Thymus (tissue), 11 donors: ENCODE measurements at regions not wholly inside any gene's neighbourhood (a gene's known extent, or its start where the extent isn't known, plus 50 kb on each side); places are given as distances from the start of the nearest gene placed in this dataset.

ENCODE experiments used
- DNase-seq, 9 donors: peaks; one replicate each; pipeline ENCODE4 v3.0.0-alpha.2; 2013; ENCODE audit warnings: low spot score in 9 of 9, low read depth in 6 of 9, missing footprints in 1 of 9
- H3K27ac ChIP-seq, 2 donors: one replicate each; pipeline ENCODE4 v1.5.1; 2013; ENCODE audit warnings: control low read depth in 1 of 2, low read depth in 1 of 2, low read length in 1 of 2, mild to moderate bottlenecking in 1 of 2, moderate library complexity in 1 of 2
- H3K27me3 ChIP-seq, 2 donors: one replicate each; pipeline ENCODE4 v1.5.1; 2013; ENCODE audit warnings: low read length in 1 of 2; ENCODE audit not compliant: control insufficient read depth in 2 of 2, insufficient read depth in 1 of 2
- H3K36me3 ChIP-seq, 2 donors: one replicate each; pipeline ENCODE4 v1.5.1; 2013; ENCODE audit warnings: low read length in 1 of 2, mild to moderate bottlenecking in 1 of 2, moderate library complexity in 1 of 2; ENCODE audit not compliant: control insufficient read depth in 2 of 2, insufficient read depth in 2 of 2
- H3K4me1 ChIP-seq, 2 donors: one replicate each; pipeline ENCODE4 v1.5.1; 2013; ENCODE audit warnings: low read length in 2 of 2; ENCODE audit not compliant: control insufficient read depth in 2 of 2, insufficient read depth in 2 of 2
- H3K4me3 ChIP-seq, 2 donors: one replicate each; pipeline ENCODE4 v1.5.1; 2013; ENCODE audit warnings: low read length in 2 of 2, control low read depth in 1 of 2, mild to moderate bottlenecking in 1 of 2
- H3K9me3 ChIP-seq, 2 donors: one replicate each; pipeline ENCODE4 v1.5.1; 2013; ENCODE audit warnings: low read length in 1 of 2, mild to moderate bottlenecking in 1 of 2; ENCODE audit not compliant: control insufficient read depth in 2 of 2, insufficient read depth in 1 of 2
- WGBS: extraction: QIAGEN DNeasy Blood & Tissue Kit; methylation state at CpG from one replicate; pipeline ENCODE4 v1.1.7; 2013; 5-methylcytosine and 5-hydroxymethylcytosine counted together
- donor health status: healthy.

GRCh38 chr21:18460979-18461378, 57.4 kb upstream of the TMPRSS15 start:
- no peaks in the 10 kb centered on the region for H3K36me3 ChIP-seq
- H3K9me3 ChIP-seq: no peaks in the 10 kb centered on the region
- WGBS: 80% methylated on average over 4 of the region's 4 CpGs
- H3K4me1 ChIP-seq: no peaks in the 10 kb centered on the region
- H3K27ac ChIP-seq: no peak overlapping the region
- H3K4me3 ChIP-seq: no peak overlapping the region
- no peaks in the 10 kb centered on the region for H3K27me3 ChIP-seq
- no peak for DNase-seq

GRCh38 chr21:18461743-18462142, 58.2 kb upstream of the TMPRSS15 start:
- Histone ChIP-seq H3K4me3 (no peak overlapping the region), H3K27me3 (no peaks in the 10 kb centered on the region), H3K27ac (no peak overlapping the region), H3K4me1 (no peaks in the 10 kb centered on the region), H3K9me3 (no peaks in the 10 kb centered on the region), H3K36me3 (no peaks in the 10 kb centered on the region)
- 98% methylated on average over 3 of the region's 3 CpGs for WGBS
- no peak for DNase-seq

GRCh38 chr21:18467715-18468114, 64.1 kb upstream of the TMPRSS15 start:
- H3K4me3 ChIP-seq: no peak overlapping the region
- H3K9me3 ChIP-seq: no peaks in the 10 kb centered on the region
- no peak for DNase-seq
- H3K27ac ChIP-seq: no peak overlapping the region
- H3K27me3 ChIP-seq: no peaks in the 10 kb centered on the region
- no peaks in the 10 kb centered on the region for H3K36me3 ChIP-seq
- 86% methylated on average over 2 of the region's 2 CpGs for whole genome bisulfite sequencing
- no peaks in the 10 kb centered on the region for H3K4me1 ChIP-seq

DNA sequence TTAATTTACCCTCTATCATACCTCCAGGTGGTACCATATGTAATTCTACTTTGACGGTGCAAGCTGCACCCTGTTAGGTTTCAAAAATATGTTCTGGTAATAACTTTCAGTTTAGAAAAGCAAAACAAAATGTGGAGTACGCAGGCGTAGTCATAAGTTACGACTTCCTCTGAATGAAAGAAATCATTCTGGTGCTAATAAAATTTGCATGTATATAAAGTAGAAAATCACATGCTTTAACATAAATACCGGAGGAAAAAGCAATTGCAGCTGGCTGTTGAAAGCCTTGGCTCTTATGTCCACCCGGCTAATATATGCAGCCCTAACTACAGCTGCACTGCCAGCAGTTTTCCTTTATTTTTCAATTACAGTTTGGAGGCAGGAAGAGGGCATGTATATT, 65.2 kb upstream of the TMPRSS15 start:
- H3K9me3 ChIP-seq: no peaks in the 10 kb centered on the region
- H3K36me3 ChIP-seq: no peaks in the 10 kb centered on the region
- H3K27ac ChIP-seq: no peak overlapping the region
- H3K4me3 ChIP-seq: no peak overlapping the region
- H3K27me3 ChIP-seq: no peaks in the 10 kb centered on the region
- DNase-seq: no peak
- H3K4me1 ChIP-seq: no peaks in the 10 kb centered on the region
- 78% methylated on average over 6 of the region's 6 CpGs for WGBS

- no peak for DNase-seq
- Histone ChIP-seq H3K27ac (no peak overlapping the region), H3K9me3 (no peaks in the 10 kb centered on the region), H3K4me1 (no peaks in the 10 kb centered on the region), H3K36me3 (no peaks in the 10 kb centered on the region), H3K4me3 (no peak overlapping the region), H3K27me3 (no peaks in the 10 kb centered on the region)
- 95% methylated on average over 1 of the region's 1 CpG for WGBS
These were observed 73.1 kb upstream of the TMPRSS15 start for GRCh38 chr21:18476639-18477038.

GRCh38 chr21:18477043-18477442, 73.5 kb upstream of the TMPRSS15 start:
- H3K27ac ChIP-seq: no peak overlapping the region
- H3K9me3 ChIP-seq: no peaks in the 10 kb centered on the region
- no peak for DNase-seq
- H3K4me1 ChIP-seq: no peaks in the 10 kb centered on the region
- H3K4me3 ChIP-seq: no peak overlapping the region
- no peaks in the 10 kb centered on the region for H3K36me3 ChIP-seq
- H3K27me3 ChIP-seq: no peaks in the 10 kb centered on the region
- 94% methylated on average over 7 of the region's 7 CpGs for WGBS

DNA sequence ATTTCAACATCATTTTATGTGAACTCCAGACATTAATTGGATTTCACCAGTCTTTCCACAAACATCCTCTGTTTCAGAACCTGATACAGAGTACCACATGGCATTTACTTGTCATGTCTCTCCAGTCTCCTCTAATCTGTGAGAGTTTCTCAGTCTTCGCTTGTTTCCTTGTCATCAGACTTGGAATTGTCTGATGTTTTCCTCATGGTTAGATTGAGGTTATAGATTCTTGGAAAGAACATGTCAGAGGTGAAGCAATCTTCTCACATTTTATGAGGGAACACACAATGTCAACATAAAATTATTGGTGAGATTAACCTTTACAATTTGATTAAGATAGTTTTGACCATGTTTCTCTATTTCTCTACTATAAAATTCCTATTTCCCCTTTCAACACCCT, 74.9 kb upstream of the TMPRSS15 start:
- WGBS: 0% methylated on average over 1 of the region's 1 CpG
- no peak overlapping the region for H3K4me3 ChIP-seq
- no peak overlapping the region for H3K27ac ChIP-seq
- no peaks in the 10 kb centered on the region for H3K27me3 ChIP-seq
- no peak for DNase-seq
- H3K9me3 ChIP-seq: no peaks in the 10 kb centered on the region
- no peaks in the 10 kb centered on the region for H3K36me3 ChIP-seq
- H3K4me1 ChIP-seq: no peaks in the 10 kb centered on the region

- Histone ChIP-seq H3K27ac (no peak overlapping the region), H3K4me3 (no peak overlapping the region), H3K36me3 (no peaks in the 10 kb centered on the region), H3K27me3 (no peaks in the 10 kb centered on the region), H3K9me3 (no peaks in the 10 kb centered on the region), H3K4me1 (no peaks in the 10 kb centered on the region)
- no peak for DNase-seq
- WGBS: 87% methylated on average over 1 of the region's 1 CpG
These were observed 84.7 kb upstream of the TMPRSS15 start for GRCh38 chr21:18488252-18488651.

DNA sequence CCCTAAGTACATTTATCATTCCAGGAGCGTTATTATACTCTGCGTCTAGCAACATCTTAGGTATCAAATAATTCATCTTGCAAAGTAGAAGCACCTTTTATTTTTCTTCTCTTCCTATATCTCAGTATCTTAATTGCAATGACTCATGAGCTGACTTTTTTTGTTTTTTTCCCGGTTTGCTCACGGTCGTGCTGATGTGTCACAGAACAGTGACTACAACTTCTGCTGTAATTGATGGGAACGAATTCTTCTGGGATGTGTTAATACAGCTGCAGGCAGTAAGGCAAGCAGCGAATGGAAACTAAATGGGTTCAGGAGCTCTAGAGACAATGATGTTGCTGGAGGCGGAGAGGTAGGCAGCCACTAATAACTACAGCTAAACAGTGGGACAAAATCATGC, 89.8 kb upstream of the TMPRSS15 start:
- no peak for DNase-seq
- no peak overlapping the region for H3K4me3 ChIP-seq
- H3K27me3 ChIP-seq: no peaks in the 10 kb centered on the region
- 94% methylated on average over 8 of the region's 8 CpGs for WGBS
- no peaks in the 10 kb centered on the region for H3K36me3 ChIP-seq
- H3K4me1 ChIP-seq: peaks cover 2 to 7% of the 10 kb centered on the region in 2 donors
- no peak overlapping the region for H3K27ac ChIP-seq
- no peaks in the 10 kb centered on the region for H3K9me3 ChIP-seq

- Histone ChIP-seq H3K36me3 (no peaks in the 10 kb centered on the region), H3K27ac (no peak overlapping the region), H3K4me1 (peaks cover 4 to 10% of the 10 kb centered on the region in 2 donors), H3K27me3 (no peaks in the 10 kb centered on the region), H3K9me3 (no peaks in the 10 kb centered on the region), H3K4me3 (no peak overlapping the region)
- WGBS: 92% methylated on average over 1 of the region's 1 CpG
- DNase-seq: no peak
These were observed 91.9 kb upstream of the TMPRSS15 start for GRCh38 chr21:18495523-18495922.
